Esophagus muscularis mucosa (tissue), 4 donors: ENCODE measurements at regions not wholly inside any gene's neighbourhood (a gene's known extent, or its start where the extent isn't known, plus 50 kb on each side); places are given as distances from the start of the nearest gene placed in this dataset.

ENCODE experiments used
- CTCF ChIP-seq, 3 experiments: fragments of 200-600 bp in 2 of 3; fragments of 450-650 bp in 1 of 3; sonication (generic) in 2 of 3; IDR thresholded peaks; one replicate each; pipeline ENCODE4 v1.5.1; 2017 to 2019; ENCODE audit warnings: antibody characterized with exemption in 3 of 3, mild to moderate bottlenecking in 2 of 3, moderate library complexity in 1 of 3
- EP300 ChIP-seq: sonication (generic); formaldehyde crosslinking; IDR thresholded peaks from one replicate; pipeline ENCODE4 v1.6.1; 2017; ENCODE audit warnings: antibody characterized with exemption
- POLR2AphosphoS5 ChIP-seq, 2 donors: sonication (generic); formaldehyde crosslinking; IDR thresholded peaks; one replicate each; pipeline ENCODE4 v1.6.1; 2017; ENCODE audit warnings: antibody characterized with exemption in 2 of 2

DNA sequence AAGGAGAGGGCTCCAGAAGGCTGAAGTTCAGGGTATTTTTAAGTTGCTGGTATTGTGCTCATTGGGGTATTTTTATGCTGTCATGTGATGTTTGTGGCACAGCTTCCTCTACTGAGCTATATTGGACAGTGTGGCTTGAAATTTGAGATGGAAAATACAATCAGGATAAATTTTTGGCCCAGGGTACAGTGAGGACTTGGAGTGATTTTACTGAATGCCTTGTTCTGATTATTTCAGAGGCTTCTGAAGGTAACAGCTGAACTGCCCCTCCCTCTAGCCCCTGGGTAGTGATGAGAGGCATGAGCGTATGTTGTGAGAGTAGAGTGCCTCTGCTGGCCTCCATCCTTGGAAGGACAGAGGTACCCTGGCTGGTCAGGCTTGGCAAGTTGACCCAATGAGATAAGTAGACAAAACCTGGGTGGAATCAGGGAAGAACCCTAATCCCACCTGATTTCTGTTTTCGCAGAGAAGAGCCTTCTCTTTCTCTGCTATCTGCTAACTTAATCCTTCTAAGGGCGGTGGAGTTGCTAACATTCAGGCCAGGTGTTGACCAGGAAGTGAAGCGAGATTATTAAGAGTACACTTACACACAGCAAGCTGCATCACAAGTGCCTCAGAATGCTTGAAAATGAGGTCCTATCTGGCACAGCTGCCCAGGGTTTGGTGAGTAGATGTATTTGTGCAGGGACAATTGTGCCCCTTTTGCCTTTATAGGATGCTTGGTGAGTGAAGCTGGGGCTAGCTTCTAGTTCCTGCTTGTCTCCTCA, 98.1 kb upstream of the CLSTN2 start:
- no peak for TF ChIP-seq POLR2AphosphoS5 (IDR thresholded peaks at IDR 0.05)
- no peak for TF ChIP-seq CTCF (IDR thresholded peaks at IDR 0.05)
- TF ChIP-seq EP300: no peak
